ENCODE measurements at regions not wholly inside any gene's neighbourhood (a gene's known extent, or its start where the extent isn't known, plus 50 kb on each side); places are given as distances from the start of the nearest gene placed in this dataset.
A peak's percentile ranks its signal among the peaks of the same experiment; 100 is the strongest.

GRCh38 chr6:134689641-134690040, 260.3 kb downstream of the ALDH8A1 start:
- TF ChIP-seq POLR2A (IDR thresholded peaks at IDR 0.05) (no peak), CTCF (IDR thresholded peaks at IDR 0.05) (no peak)
- H3K9me3 ChIP-seq, result no peaks in the 10 kb centered on the region
- no peaks in the 10 kb centered on the region for H3K36me3 ChIP-seq
- no peaks in the 10 kb centered on the region for H3K27me3 ChIP-seq
- peak in 4 of 5 donors; percentile 52 to 75 (median 66) for DNase-seq
- WGBS, 4 donors, result 49 to 61% (median 51%) methylated on average over 4 of the region's 4 CpGs
- H3K27ac ChIP-seq, result peak overlapping the region in 10 of 12 donors; percentile 62 to 87 (median 76)
- H3K4me1 ChIP-seq, result peaks cover 0 to 11% (median 5%) of the 10 kb centered on the region in 12 donors
- intact Hi-C loops (cut with DNase I), result loop anchor here in 1 of 10 donors (5.0 kb wide), 1 partner anchor 108 kb away; no protein-coding TSS in a partner anchor
- peak; percentile 93 to 96 (median 94) for ATAC-seq
- H3K4me3 ChIP-seq, result peak overlapping the region in 5 of 12 donors; percentile 19 to 48 (median 44)

- 38 to 52% (median 46%) methylated on average over 4 of the region's 4 CpGs for WGBS, 4 donors
- peak; percentile 86 to 93 (median 89) for ATAC-seq
- Histone ChIP-seq H3K4me1 (peaks cover 0 to 11% (median 5%) of the 10 kb centered on the region in 12 donors), H3K4me3 (peak overlapping the region in 9 of 12 donors; percentile 19 to 53 (median 44)), H3K27ac (peak overlapping the region in 10 of 12 donors; percentile 62 to 87 (median 76)), H3K27me3 (no peaks in the 10 kb centered on the region), H3K36me3 (no peaks in the 10 kb centered on the region), H3K9me3 (no peaks in the 10 kb centered on the region)
- TF ChIP-seq POLR2A (IDR thresholded peaks at IDR 0.05) (no peak), CTCF (IDR thresholded peaks at IDR 0.05) (no peak)
- peak in 4 of 5 donors; percentile 30 to 50 (median 41) for DNase-seq
- intact Hi-C loops (cut with DNase I), result loop anchor here in 1 of 10 donors (5.0 kb wide), 1 partner anchor 108 kb away; no protein-coding TSS in a partner anchor
Observed at GRCh38 chr6:134689177-134689576, 260.7 kb downstream of the ALDH8A1 start.

GRCh38 chr6:134686071-134686470, 263.8 kb downstream of the ALDH8A1 start:
- Histone ChIP-seq H3K27me3 (no peaks in the 10 kb centered on the region), H3K4me3 (no peak overlapping the region), H3K27ac (peak overlapping the region in 3 of 12 donors; percentile 0 to 37 (median 11)), H3K36me3 (no peaks in the 10 kb centered on the region), H3K9me3 (no peaks in the 10 kb centered on the region), H3K4me1 (peaks cover 0 to 11% (median 5%) of the 10 kb centered on the region in 12 donors)
- TF ChIP-seq POLR2A (IDR thresholded peaks at IDR 0.05) (no peak), CTCF (IDR thresholded peaks at IDR 0.05) (no peak)
- ATAC-seq (no peak), DNase-seq (no peak)
- intact Hi-C loops (cut with DNase I), result loop anchor here in 1 of 10 donors (5.0 kb wide), 1 partner anchor 111 kb away; no protein-coding TSS in a partner anchor
- WGBS, 4 donors, result 56 to 59% (median 56%) methylated on average over 6 of the region's 6 CpGs

GRCh38 chr6:134684423-134684795, 265.5 kb downstream of the ALDH8A1 start:
- Histone ChIP-seq H3K27me3 (no peaks in the 10 kb centered on the region), H3K4me3 (no peak overlapping the region), H3K27ac (no peak overlapping the region), H3K36me3 (no peaks in the 10 kb centered on the region), H3K9me3 (no peaks in the 10 kb centered on the region), H3K4me1 (peaks cover 0 to 8% (median 0%) of the 10 kb centered on the region in 12 donors)
- TF ChIP-seq CTCF (IDR thresholded peaks at IDR 0.05), result no peak
- no peak for TF ChIP-seq POLR2A (IDR thresholded peaks at IDR 0.05)
- 68 to 90% (median 89%) methylated on average over 2 of the region's 2 CpGs for WGBS, 4 donors
- DNase-seq (no peak), ATAC-seq (no peak)
- intact Hi-C loops (cut with DNase I), result loop anchor here in 1 of 10 donors (2.0 kb wide), 1 partner anchor 60 kb away; no protein-coding TSS in a partner anchor

All from heart left ventricle (tissue), 16 donors.